GM23338 (cell line): ENCODE measurements at regions not wholly inside any gene's neighbourhood (a gene's known extent, or its start where the extent isn't known, plus 50 kb on each side); places are given as distances from the start of the nearest gene placed in this dataset.

Experiments used
- ATAC-seq: fragments of 200-7000 bp; cut with Tn5 transposase; 3 replicates; pipeline ENCODE4 v1.9.1; 2020
- DNase-seq: peaks from one replicate; pipeline ENCODE4 v3.0.0-alpha.2; 2015; ENCODE audit warnings: low spot score
- H2AFZ ChIP-seq: fragments of 200-600 bp; sonication (generic); 2 replicates; pipeline ENCODE4 v1.8.0; 2016; ENCODE audit warnings: antibody characterized with exemption, mild to moderate bottlenecking, moderate library complexity
- H3F3A ChIP-seq: fragments of 200-600 bp; sonication (generic); replicated peaks from 2 replicates; pipeline ENCODE4 v1.8.0; 2017; ENCODE audit warnings: antibody characterized with exemption, mixed run types, low read depth
- H3K27ac ChIP-seq: fragments of 200-600 bp; sonication (generic); 2 replicates; pipeline ENCODE4 v1.6.1; 2016; ENCODE audit warnings: low read depth
- H3K27me3 ChIP-seq: fragments of 200-600 bp; sonication (generic); 2 replicates; pipeline ENCODE4 v1.8.0; 2016; ENCODE audit warnings: mild to moderate bottlenecking, mixed run types, moderate library complexity; ENCODE audit not compliant: insufficient read depth
- H3K36me3 ChIP-seq: fragments of 200-600 bp; sonication (generic); 2 replicates; pipeline ENCODE4 v1.8.0; 2016; ENCODE audit warnings: mild to moderate bottlenecking; ENCODE audit not compliant: insufficient read depth
- H3K4me1 ChIP-seq: fragments of 200-600 bp; sonication (generic); 2 replicates; pipeline ENCODE4 v1.8.0; 2016; ENCODE audit warnings: mild to moderate bottlenecking, moderate library complexity; ENCODE audit not compliant: insufficient read depth
- H3K4me2 ChIP-seq: fragments of 200-600 bp; sonication (generic); 2 replicates; pipeline ENCODE4 v1.7.1; 2017; ENCODE audit warnings: mixed run types
- H3K4me3 ChIP-seq: fragments of 200-600 bp; sonication (generic); 2 replicates; pipeline ENCODE4 v1.6.1; 2016; ENCODE audit warnings: mixed run types
- H3K79me2 ChIP-seq: fragments of 200-600 bp; sonication (generic); replicated peaks from 2 replicates; pipeline ENCODE4 v1.8.0; 2017; ENCODE audit warnings: mild to moderate bottlenecking; ENCODE audit not compliant: insufficient read depth
- H3K9me2 ChIP-seq: fragments of 200-600 bp; sonication (generic); 2 replicates; pipeline ENCODE4 v1.8.0; 2017; ENCODE audit not compliant: insufficient read depth
- H4K20me1 ChIP-seq: fragments of 200-600 bp; sonication (generic); replicated peaks from 2 replicates; pipeline ENCODE4 v1.8.0; 2017; ENCODE audit warnings: mild to moderate bottlenecking; ENCODE audit not compliant: insufficient read depth
- H3K27ac Mint-ChIP-seq: 2 replicates; pipeline ENCODE4 v1.8.0; 2020; ENCODE audit warnings: inconsistent platforms, mild to moderate bottlenecking, moderate library complexity, mixed read lengths
- H3K27me3 Mint-ChIP-seq: 3 replicates; pipeline ENCODE4 v1.8.0; 2022; ENCODE audit warnings: low read depth, mild to moderate bottlenecking, moderate library complexity, mixed read lengths, inconsistent platforms; ENCODE audit not compliant: insufficient read depth, poor library complexity
- H3K36me3 Mint-ChIP-seq: 3 replicates; pipeline ENCODE4 v1.8.0; 2021; ENCODE audit warnings: low read depth, mild to moderate bottlenecking, inconsistent platforms, moderate library complexity, mixed read lengths
- H3K4me1 Mint-ChIP-seq: 3 replicates; pipeline ENCODE4 v1.8.0; 2020; ENCODE audit warnings: mild to moderate bottlenecking, inconsistent platforms, mixed read lengths
- H3K4me3 Mint-ChIP-seq: 3 replicates; pipeline ENCODE4 v1.8.0; 2021; ENCODE audit warnings: moderate library complexity, mild to moderate bottlenecking, inconsistent platforms, mixed read lengths
- H3K9me3 Mint-ChIP-seq: 3 replicates; pipeline ENCODE4 v1.8.0; 2020; ENCODE audit warnings: moderate library complexity, mild to moderate bottlenecking, inconsistent platforms, mixed read lengths
- CREB1 ChIP-seq: fragments of 250-450 bp; sonication (Bioruptor Pico); IDR thresholded peaks from 2 replicates; pipeline ENCODE4 v1.5.0; 2020; ENCODE audit warnings: low read depth, mild to moderate bottlenecking, moderate library complexity
- CTCF ChIP-seq, 2 experiments: fragments of 200-600 bp in 1 of 2; sonication (generic) in 1 of 2; conservative IDR thresholded peaks; 2 replicates each; pipeline versions ENCODE4 v1.5.1 to v1.6.1; 2016 to 2017; ENCODE audit warnings: antibody characterized with exemption in 2 of 2, low read depth in 2 of 2, mild to moderate bottlenecking in 2 of 2, moderate library complexity in 1 of 2
- EZH2 ChIP-seq: fragments of 200-600 bp; sonication (generic); IDR thresholded peaks from one replicate; pipeline ENCODE4 v1.8.0; 2017; ENCODE audit warnings: antibody characterized with exemption, mild to moderate bottlenecking, low read depth; ENCODE audit not compliant: unreplicated experiment
- EZH2phosphoT487 ChIP-seq: fragments of 200-600 bp; sonication (generic); IDR thresholded peaks from one replicate; pipeline ENCODE4 v1.8.1; 2018; ENCODE audit warnings: antibody characterized with exemption; ENCODE audit not compliant: unreplicated experiment
- JUNB ChIP-seq: IDR thresholded peaks from one replicate; pipeline ENCODE4 v1.6.1; 2016; ENCODE audit warnings: antibody characterized with exemption; ENCODE audit not compliant: unreplicated experiment
- NANOG ChIP-seq: IDR thresholded peaks from 2 replicates; pipeline ENCODE4 v1.6.1; 2016; ENCODE audit warnings: antibody characterized with exemption, borderline replicate concordance
- POLR2AphosphoS5 ChIP-seq: IDR thresholded peaks from 2 replicates; pipeline ENCODE4 v1.6.1; 2016; ENCODE audit warnings: antibody characterized with exemption, low read depth
- STAT1 ChIP-seq: IDR thresholded peaks from one replicate; pipeline ENCODE4 v1.6.1; 2016; ENCODE audit warnings: antibody characterized with exemption; ENCODE audit not compliant: unreplicated experiment
- ZNF114 ChIP-seq: fragments of 250-450 bp; sonication (Bioruptor Pico); IDR thresholded peaks from 2 replicates; pipeline ENCODE4 v1.5.0; 2020; ENCODE audit warnings: mild to moderate bottlenecking, moderate library complexity
- ZNF331 ChIP-seq: fragments of 250-450 bp; sonication (Bioruptor Pico); IDR thresholded peaks from 2 replicates; pipeline ENCODE4 v1.5.0; 2020; ENCODE audit warnings: low read depth, mild to moderate bottlenecking, moderate library complexity
- ZNF462 ChIP-seq: fragments of 250-450 bp; sonication (Bioruptor Pico); IDR thresholded peaks from 2 replicates; pipeline ENCODE4 v1.5.0; 2020; ENCODE audit warnings: mild to moderate bottlenecking, moderate library complexity
- TF ChIP-seq, protein P1 (sequence below): IDR thresholded peaks from one replicate; pipeline ENCODE4 v1.6.1; 2018; ENCODE audit warnings: antibody characterized with exemption; ENCODE audit not compliant: unreplicated experiment
- TF ChIP-seq, protein P2 (sequence below): IDR thresholded peaks from 2 replicates; pipeline ENCODE4 v1.6.1; 2016; ENCODE audit warnings: antibody characterized with exemption

DNA sequence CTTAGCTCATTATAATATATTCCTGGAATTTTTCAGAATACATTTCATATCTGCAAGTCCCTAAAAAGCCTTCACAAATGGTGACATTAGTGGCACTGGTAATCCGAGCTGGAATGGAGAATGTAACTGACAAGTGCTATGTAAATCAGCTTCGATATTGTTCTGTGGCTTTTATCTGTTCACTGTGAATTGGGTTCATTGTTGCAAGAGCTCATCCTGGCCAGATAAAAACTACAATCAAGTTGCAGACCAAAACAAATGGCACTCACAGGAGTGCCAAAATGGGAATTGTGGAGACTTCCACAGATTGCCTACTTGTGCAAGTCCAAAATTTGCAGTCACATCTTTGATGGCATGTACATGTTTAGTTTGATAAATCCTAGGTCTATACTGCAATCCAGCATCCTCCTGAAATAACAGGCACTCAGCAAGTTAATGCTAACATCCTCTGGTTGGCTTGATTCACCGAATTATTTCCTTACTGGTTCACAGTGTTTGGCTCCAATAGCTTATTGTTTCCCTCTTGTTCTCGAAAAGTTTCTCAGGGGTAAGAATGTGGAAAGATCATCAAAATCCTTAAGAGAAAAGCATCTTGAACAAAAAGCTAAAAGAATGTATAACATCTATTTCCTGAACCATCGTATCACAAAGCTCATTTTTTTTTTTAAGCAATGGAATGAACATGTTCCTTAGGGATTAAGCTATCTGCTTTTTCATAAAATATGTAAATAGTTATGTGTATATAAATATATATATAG lies 904.9 kb downstream of the CENPC start:
- TF ChIP-seq POLR2AphosphoS5 (no peak), EZH2 (no peak), CREB1 (CRISPR knock-in tag) (no peak), ZNF462 (CRISPR knock-in tag) (no peak), JUNB (no peak), EZH2phosphoT487 (no peak), NANOG (no peak), ZNF331 (CRISPR knock-in tag) (no peak), ZNF114 (CRISPR knock-in tag) (no peak), CTCF (conservative IDR thresholded peaks at IDR 0.05; ENCODE audit: low read depth in 2 of 2) (no peak), STAT1 (no peak)
- TF ChIP-seq, protein P1, sequence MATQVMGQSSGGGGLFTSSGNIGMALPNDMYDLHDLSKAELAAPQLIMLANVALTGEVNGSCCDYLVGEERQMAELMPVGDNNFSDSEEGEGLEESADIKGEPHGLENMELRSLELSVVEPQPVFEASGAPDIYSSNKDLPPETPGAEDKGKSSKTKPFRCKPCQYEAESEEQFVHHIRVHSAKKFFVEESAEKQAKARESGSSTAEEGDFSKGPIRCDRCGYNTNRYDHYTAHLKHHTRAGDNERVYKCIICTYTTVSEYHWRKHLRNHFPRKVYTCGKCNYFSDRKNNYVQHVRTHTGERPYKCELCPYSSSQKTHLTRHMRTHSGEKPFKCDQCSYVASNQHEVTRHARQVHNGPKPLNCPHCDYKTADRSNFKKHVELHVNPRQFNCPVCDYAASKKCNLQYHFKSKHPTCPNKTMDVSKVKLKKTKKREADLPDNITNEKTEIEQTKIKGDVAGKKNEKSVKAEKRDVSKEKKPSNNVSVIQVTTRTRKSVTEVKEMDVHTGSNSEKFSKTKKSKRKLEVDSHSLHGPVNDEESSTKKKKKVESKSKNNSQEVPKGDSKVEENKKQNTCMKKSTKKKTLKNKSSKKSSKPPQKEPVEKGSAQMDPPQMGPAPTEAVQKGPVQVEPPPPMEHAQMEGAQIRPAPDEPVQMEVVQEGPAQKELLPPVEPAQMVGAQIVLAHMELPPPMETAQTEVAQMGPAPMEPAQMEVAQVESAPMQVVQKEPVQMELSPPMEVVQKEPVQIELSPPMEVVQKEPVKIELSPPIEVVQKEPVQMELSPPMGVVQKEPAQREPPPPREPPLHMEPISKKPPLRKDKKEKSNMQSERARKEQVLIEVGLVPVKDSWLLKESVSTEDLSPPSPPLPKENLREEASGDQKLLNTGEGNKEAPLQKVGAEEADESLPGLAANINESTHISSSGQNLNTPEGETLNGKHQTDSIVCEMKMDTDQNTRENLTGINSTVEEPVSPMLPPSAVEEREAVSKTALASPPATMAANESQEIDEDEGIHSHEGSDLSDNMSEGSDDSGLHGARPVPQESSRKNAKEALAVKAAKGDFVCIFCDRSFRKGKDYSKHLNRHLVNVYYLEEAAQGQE: no peak
- TF ChIP-seq, protein P2, sequence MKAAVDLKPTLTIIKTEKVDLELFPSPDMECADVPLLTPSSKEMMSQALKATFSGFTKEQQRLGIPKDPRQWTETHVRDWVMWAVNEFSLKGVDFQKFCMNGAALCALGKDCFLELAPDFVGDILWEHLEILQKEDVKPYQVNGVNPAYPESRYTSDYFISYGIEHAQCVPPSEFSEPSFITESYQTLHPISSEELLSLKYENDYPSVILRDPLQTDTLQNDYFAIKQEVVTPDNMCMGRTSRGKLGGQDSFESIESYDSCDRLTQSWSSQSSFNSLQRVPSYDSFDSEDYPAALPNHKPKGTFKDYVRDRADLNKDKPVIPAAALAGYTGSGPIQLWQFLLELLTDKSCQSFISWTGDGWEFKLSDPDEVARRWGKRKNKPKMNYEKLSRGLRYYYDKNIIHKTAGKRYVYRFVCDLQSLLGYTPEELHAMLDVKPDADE: no peak
- H3K36me3 ChIP-seq: no peaks in the 10 kb centered on the region
- Mint-ChIP-seq H3K27me3 (no peaks in the 10 kb centered on the region), H3K4me1 (peaks cover 19% of the 10 kb centered on the region; the same call in 2 of the 3 replicates), H3K27ac (no peak overlapping the region), H3K36me3 (no peaks in the 10 kb centered on the region), H3K4me3 (no peak overlapping the region), H3K9me3 (no peaks in the 10 kb centered on the region)
- DNase-seq (peak; percentile 10), ATAC-seq (no peak)
- no peaks in the 10 kb centered on the region for H4K20me1 ChIP-seq
- H3K4me1 ChIP-seq: no peaks in the 10 kb centered on the region
- no peaks in the 10 kb centered on the region for H3F3A ChIP-seq
- H3K27me3 ChIP-seq: no peaks in the 10 kb centered on the region
- no peaks in the 10 kb centered on the region for H3K79me2 ChIP-seq
- no peaks in the 10 kb centered on the region for H3K9me2 ChIP-seq
- no peak overlapping the region for H3K4me3 ChIP-seq
- no peak overlapping the region for H2AFZ ChIP-seq
- no peak overlapping the region for H3K4me2 ChIP-seq
- no peak overlapping the region for H3K27ac ChIP-seq
